Calu3 (cell line): ENCODE measurements at regions not wholly inside any gene's neighbourhood (a gene's known extent, or its start where the extent isn't known, plus 50 kb on each side); places are given as distances from the start of the nearest gene placed in this dataset.

Source experiments
- BruUV-seq: library from RNA; stranded (reverse); fragments of 400-500 nt; replicated peaks from 2 replicates; lab custom pipeline; 2021; lab: Mats Ljungman, UMichigan
- CTCF ChIA-PET: fragments of 300-600 bp; sonication (Branson Sonifier 250); formaldehyde crosslinking; loops from one replicate; lab custom pipeline; 2022; ENCODE audit warnings: antibody characterized with exemption; lab: Charles Lee
- DNase-seq: peaks from one replicate; pipeline ENCODE4 v3.0.0; 2022
- H3K27ac Mint-ChIP-seq: one replicate; pipeline ENCODE4 v1.8.0; 2022; ENCODE audit warnings: mixed read lengths; ENCODE audit not compliant: unreplicated experiment
- H3K27me3 Mint-ChIP-seq: one replicate; pipeline ENCODE4 v1.8.0; 2022; ENCODE audit warnings: mixed read lengths; ENCODE audit not compliant: unreplicated experiment
- H3K36me3 Mint-ChIP-seq: one replicate; pipeline ENCODE4 v1.8.0; 2022; ENCODE audit warnings: mild to moderate bottlenecking, moderate library complexity, mixed read lengths; ENCODE audit not compliant: insufficient read depth, unreplicated experiment
- H3K4me1 Mint-ChIP-seq: one replicate; pipeline ENCODE4 v1.8.0; 2022; ENCODE audit warnings: mild to moderate bottlenecking, low read depth, mixed read lengths; ENCODE audit not compliant: unreplicated experiment
- H3K4me3 Mint-ChIP-seq: one replicate; pipeline ENCODE4 v1.8.0; 2022; ENCODE audit warnings: mild to moderate bottlenecking, low read depth, moderate library complexity, mixed read lengths; ENCODE audit not compliant: unreplicated experiment
- H3K9me3 Mint-ChIP-seq: one replicate; pipeline ENCODE4 v1.8.0; 2022; ENCODE audit warnings: low read depth, mixed read lengths; ENCODE audit not compliant: unreplicated experiment
- intact Hi-C: fragments of 100-400 bp; cut with micrococcal nuclease; formaldehyde crosslinking; loops from one replicate; pipeline ENCODE4 v1.10.0; 2022; ENCODE audit not compliant: unreplicated experiment
- TF ChIP-seq, protein P1 (sequence below): fragments of 200-600 bp; IDR thresholded peaks from one replicate; pipeline ENCODE4 v1.8.0; 2022; ENCODE audit warnings: antibody characterized with exemption; ENCODE audit not compliant: unreplicated experiment

DNA sequence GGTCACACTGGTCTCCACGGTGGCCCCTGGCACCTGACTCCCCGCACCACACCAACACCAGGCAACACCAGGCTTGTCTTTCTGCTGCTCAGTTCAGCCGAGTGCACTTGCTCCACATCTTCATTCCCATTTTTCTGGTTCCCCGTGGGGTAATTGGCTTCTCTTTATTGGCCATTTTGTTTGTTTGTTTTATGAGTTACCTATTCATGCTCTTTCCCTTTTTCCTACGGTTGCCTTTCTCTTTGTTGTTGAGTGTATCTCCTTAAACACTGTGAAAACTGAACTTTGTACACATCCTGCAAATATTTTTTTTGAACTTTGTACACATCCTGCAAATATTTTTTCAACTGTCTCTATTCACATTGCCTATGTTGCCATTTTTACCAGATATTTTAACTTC lies 834.0 kb downstream of the BRD1 start:
- BruUV-seq: no TSS peak
- H3K4me3 Mint-ChIP-seq: no peak overlapping the region
- intact Hi-C loops: no loop called here
- no peak for DNase-seq
- TF ChIP-seq, protein P1, sequence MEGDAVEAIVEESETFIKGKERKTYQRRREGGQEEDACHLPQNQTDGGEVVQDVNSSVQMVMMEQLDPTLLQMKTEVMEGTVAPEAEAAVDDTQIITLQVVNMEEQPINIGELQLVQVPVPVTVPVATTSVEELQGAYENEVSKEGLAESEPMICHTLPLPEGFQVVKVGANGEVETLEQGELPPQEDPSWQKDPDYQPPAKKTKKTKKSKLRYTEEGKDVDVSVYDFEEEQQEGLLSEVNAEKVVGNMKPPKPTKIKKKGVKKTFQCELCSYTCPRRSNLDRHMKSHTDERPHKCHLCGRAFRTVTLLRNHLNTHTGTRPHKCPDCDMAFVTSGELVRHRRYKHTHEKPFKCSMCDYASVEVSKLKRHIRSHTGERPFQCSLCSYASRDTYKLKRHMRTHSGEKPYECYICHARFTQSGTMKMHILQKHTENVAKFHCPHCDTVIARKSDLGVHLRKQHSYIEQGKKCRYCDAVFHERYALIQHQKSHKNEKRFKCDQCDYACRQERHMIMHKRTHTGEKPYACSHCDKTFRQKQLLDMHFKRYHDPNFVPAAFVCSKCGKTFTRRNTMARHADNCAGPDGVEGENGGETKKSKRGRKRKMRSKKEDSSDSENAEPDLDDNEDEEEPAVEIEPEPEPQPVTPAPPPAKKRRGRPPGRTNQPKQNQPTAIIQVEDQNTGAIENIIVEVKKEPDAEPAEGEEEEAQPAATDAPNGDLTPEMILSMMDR: no peak
- peaks cover 16% of the 10 kb centered on the region for H3K9me3 Mint-ChIP-seq
- CTCF ChIA-PET: no interaction called here
- no peaks in the 10 kb centered on the region for H3K4me1 Mint-ChIP-seq
- no peaks in the 10 kb centered on the region for H3K27me3 Mint-ChIP-seq
- H3K27ac Mint-ChIP-seq: no peak overlapping the region
- no peaks in the 10 kb centered on the region for H3K36me3 Mint-ChIP-seq

DNA sequence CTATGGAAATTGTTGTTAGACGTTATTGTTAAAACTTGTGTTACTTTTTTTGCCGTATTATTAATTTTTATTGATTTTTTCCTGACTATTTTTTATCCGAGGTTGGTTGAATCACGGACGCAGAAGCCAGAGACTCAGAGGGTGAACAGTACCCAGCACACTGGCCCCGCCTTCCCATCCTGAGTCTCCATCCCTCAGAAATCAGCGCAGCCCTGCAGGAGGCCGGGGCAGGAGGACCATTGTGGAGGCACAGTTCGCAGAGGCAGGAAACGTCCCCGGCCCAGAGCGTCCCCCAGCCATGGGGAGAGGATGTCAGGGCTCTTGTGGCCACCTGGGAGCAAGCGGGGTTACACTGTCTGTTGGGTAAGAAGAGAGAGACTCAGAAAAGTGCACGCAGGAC lies 843.0 kb downstream of the BRD1 start:
- no peaks in the 10 kb centered on the region for H3K36me3 Mint-ChIP-seq
- TF ChIP-seq, protein P1: no peak
- intact Hi-C loops: no loop called here
- peaks cover 19% of the 10 kb centered on the region for H3K9me3 Mint-ChIP-seq
- H3K4me1 Mint-ChIP-seq: no peaks in the 10 kb centered on the region
- CTCF ChIA-PET: no interaction called here
- no peak overlapping the region for H3K27ac Mint-ChIP-seq
- H3K4me3 Mint-ChIP-seq: no peak overlapping the region
- no peaks in the 10 kb centered on the region for H3K27me3 Mint-ChIP-seq
- DNase-seq: no peak
- no TSS peak for BruUV-seq

DNA sequence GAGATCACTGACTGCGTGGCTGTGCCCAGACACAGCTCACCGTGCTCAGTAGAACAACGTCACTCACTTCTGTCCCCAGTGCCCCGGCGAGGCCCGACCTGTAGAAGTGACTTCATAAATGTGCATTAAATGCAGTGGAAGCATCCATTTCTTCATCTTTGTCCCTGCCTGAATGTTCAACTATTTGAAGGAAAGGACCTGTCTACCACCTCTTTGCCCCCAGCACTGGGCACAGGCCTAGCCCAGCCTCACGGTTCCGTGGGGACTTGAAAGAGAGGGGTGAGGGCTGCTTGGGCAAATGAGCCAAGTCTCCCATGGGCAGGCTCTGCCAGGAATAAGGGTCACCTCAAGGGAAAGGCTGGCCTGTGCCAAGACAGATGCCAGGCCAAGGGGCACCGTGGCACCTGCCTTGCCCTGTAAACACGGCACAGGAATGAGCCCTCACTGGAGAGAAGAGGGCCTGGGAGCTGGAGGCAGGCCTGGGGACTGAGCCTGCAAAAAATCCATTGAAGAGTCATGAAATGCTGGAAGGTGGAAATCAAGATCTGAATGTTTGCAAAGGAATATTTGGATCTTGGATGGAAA lies 845.3 kb downstream of the BRD1 start:
- intact Hi-C loops: no loop called here
- Mint-ChIP-seq H3K36me3 (no peaks in the 10 kb centered on the region), H3K27ac (no peak overlapping the region), H3K4me3 (no peak overlapping the region), H3K27me3 (no peaks in the 10 kb centered on the region), H3K4me1 (no peaks in the 10 kb centered on the region), H3K9me3 (peaks cover 26% of the 10 kb centered on the region)
- CTCF ChIA-PET: no interaction called here
- no TSS peak for BruUV-seq
- TF ChIP-seq, protein P1: no peak
- no peak for DNase-seq

GRCh38 chr22:48981371-48982061 lies 846.2 kb downstream of the BRD1 start:
- no peak for DNase-seq
- BruUV-seq: no TSS peak
- Mint-ChIP-seq H3K4me3 (no peak overlapping the region), H3K4me1 (no peaks in the 10 kb centered on the region), H3K27ac (no peak overlapping the region), H3K27me3 (no peaks in the 10 kb centered on the region), H3K36me3 (no peaks in the 10 kb centered on the region), H3K9me3 (peaks cover 26% of the 10 kb centered on the region)
- TF ChIP-seq, protein P1: no peak
- intact Hi-C loops: no loop called here
- CTCF ChIA-PET: no interaction called here
